ENCODE measurements at regions not wholly inside any gene's neighbourhood (a gene's known extent, or its start where the extent isn't known, plus 50 kb on each side); places are given as distances from the start of the nearest gene placed in this dataset.

- TF ChIP-seq CTCF (IDR thresholded peaks at IDR 0.05): no peak
- no peak for TF ChIP-seq POLR2A (IDR thresholded peaks at IDR 0.05)
Measured at GRCh38 chr14:82546401-82546800, 1012.7 kb upstream of the SEL1L start.
